Mucosa of descending colon (tissue), 3 donors: ENCODE measurements at regions not wholly inside any gene's neighbourhood (a gene's known extent, or its start where the extent isn't known, plus 50 kb on each side); places are given as distances from the start of the nearest gene placed in this dataset.

Experiments
- ATAC-seq: fragments of 200-7000 bp; cut with Tn5 transposase; one replicate; pipeline ENCODE4 v1.9.1; 2020; ENCODE audit warnings: mild to moderate bottlenecking, moderate library complexity
- DNase-seq, 3 donors: peaks; one replicate each; pipeline ENCODE4 v3.0.0-alpha.2; 2020
- H3K36me3 ChIP-seq: fragments of 200-600 bp; one replicate; pipeline ENCODE4 v1.8.0; 2021; ENCODE audit warnings: low read depth, mild to moderate bottlenecking
- H3K4me1 ChIP-seq: fragments of 200-600 bp; one replicate; pipeline ENCODE4 v1.8.0; 2021; ENCODE audit warnings: low read depth, mild to moderate bottlenecking
- H3K4me3 ChIP-seq: fragments of 200-600 bp; one replicate; pipeline ENCODE4 v1.8.0; 2021; ENCODE audit warnings: mild to moderate bottlenecking
- H3K9me3 ChIP-seq: fragments of 200-600 bp; one replicate; pipeline ENCODE4 v1.8.0; 2021; ENCODE audit warnings: mild to moderate bottlenecking
- intact Hi-C, 2 donors: fragments of 100-400 bp; cut with DNase I in 1 of 2; cut with micrococcal nuclease in 1 of 2; formaldehyde crosslinking; loops; one replicate each; pipeline versions ENCODE4 v1.11.0 to v1.11.1; 2022; cut with DNase I, micrococcal nuclease
- TF ChIP-seq, protein P1 (sequence below): fragments of 200-600 bp; IDR thresholded peaks from one replicate; pipeline ENCODE4 v1.8.0; 2022; ENCODE audit warnings: antibody characterized with exemption, mild to moderate bottlenecking
- donor health status: DM: no; HTN: no; CAD: no; lungs with moderate emphysema.
- donor health status: DM: no; HTN: no; CAD: no.
- donor health status: DM: no; HTN: yes; CAD: no.

- DNase-seq (no peak), ATAC-seq (no peak)
- no peak overlapping the region for H3K4me3 ChIP-seq
- TF ChIP-seq, protein P1, sequence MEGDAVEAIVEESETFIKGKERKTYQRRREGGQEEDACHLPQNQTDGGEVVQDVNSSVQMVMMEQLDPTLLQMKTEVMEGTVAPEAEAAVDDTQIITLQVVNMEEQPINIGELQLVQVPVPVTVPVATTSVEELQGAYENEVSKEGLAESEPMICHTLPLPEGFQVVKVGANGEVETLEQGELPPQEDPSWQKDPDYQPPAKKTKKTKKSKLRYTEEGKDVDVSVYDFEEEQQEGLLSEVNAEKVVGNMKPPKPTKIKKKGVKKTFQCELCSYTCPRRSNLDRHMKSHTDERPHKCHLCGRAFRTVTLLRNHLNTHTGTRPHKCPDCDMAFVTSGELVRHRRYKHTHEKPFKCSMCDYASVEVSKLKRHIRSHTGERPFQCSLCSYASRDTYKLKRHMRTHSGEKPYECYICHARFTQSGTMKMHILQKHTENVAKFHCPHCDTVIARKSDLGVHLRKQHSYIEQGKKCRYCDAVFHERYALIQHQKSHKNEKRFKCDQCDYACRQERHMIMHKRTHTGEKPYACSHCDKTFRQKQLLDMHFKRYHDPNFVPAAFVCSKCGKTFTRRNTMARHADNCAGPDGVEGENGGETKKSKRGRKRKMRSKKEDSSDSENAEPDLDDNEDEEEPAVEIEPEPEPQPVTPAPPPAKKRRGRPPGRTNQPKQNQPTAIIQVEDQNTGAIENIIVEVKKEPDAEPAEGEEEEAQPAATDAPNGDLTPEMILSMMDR: no peak
- H3K4me1 ChIP-seq: no peaks in the 10 kb centered on the region
- intact Hi-C loops: no loop called here
- H3K36me3 ChIP-seq: no peaks in the 10 kb centered on the region
- no peaks in the 10 kb centered on the region for H3K9me3 ChIP-seq
These were observed 130.9 kb upstream of the CASK start for GRCh38 chrX:42054256-42054655.

GRCh38 chrX:42050345-42050744 is 127.0 kb upstream of the CASK start:
- TF ChIP-seq, protein P1: no peak
- DNase-seq: no peak
- intact Hi-C loops: no loop called here
- no peak for ATAC-seq
- Histone ChIP-seq H3K4me1 (no peaks in the 10 kb centered on the region), H3K36me3 (no peaks in the 10 kb centered on the region), H3K4me3 (no peak overlapping the region), H3K9me3 (no peaks in the 10 kb centered on the region)

DNA sequence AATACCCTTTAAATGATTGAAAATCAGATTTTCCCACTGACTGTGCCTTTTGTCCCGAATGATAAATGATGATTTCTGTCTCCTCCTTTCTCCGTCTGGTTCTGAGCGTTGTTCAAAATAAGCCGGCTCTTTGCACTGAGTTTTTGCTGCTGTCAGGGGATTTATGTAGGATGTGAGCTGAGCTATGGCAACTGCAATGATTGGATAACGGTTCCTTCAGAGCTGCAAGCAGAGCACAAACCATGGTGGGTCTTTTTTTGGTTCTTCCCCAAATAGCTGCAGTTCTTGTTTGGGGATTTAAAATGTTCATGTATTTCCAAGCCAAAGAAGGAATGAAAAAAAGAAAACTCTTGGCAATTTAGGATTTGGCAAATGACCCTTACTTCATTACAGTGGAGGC is 124.5 kb upstream of the CASK start:
- intact Hi-C loops: no loop called here
- DNase-seq (no peak), ATAC-seq (no peak)
- Histone ChIP-seq H3K4me1 (no peaks in the 10 kb centered on the region), H3K9me3 (no peaks in the 10 kb centered on the region), H3K4me3 (no peak overlapping the region), H3K36me3 (no peaks in the 10 kb centered on the region)
- TF ChIP-seq, protein P1: no peak

- Histone ChIP-seq H3K4me1 (no peaks in the 10 kb centered on the region), H3K36me3 (no peaks in the 10 kb centered on the region), H3K9me3 (no peaks in the 10 kb centered on the region), H3K4me3 (no peak overlapping the region)
- ATAC-seq: peak; percentile 48
- intact Hi-C loops: no loop called here
- DNase-seq: peak in 1 of 3 donors; percentile 4
- TF ChIP-seq, protein P1: no peak
These were observed 104.8 kb upstream of the CASK start for GRCh38 chrX:42028109-42028508.

DNA sequence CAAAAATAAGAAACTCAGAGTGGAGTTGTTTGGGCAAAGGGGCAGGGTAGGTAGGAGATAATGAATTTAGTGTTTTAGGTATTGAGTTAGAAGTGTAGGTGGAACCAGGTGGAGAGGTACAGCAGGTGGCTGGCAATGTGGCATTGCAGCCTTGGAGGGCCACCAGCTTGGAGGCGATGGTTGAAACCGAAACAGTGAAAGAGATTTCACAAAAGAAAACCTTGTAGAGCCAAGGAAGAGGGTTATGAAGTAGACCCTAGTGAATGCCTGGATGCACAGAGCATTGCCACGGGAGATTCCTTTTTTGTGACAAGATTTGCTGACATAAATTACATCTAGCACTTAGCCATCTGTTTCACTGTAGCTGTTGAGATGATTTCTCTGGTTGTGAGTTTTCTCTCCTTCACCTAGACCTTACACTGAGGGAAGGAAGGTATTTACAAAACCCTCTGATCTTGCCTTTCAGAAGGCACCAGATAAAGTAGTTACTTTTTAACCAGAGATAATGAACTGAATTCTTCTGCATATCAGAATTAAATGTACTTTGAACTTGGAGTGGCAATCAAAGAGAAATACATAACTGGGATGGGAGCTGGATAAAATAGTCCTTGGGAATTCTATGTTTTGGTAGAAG is 104.1 kb upstream of the CASK start:
- DNase-seq (peak in 2 of 3 donors; percentile 11 to 26), ATAC-seq (peak; percentile 88)
- H3K36me3 ChIP-seq: no peaks in the 10 kb centered on the region
- no peaks in the 10 kb centered on the region for H3K4me1 ChIP-seq
- no peaks in the 10 kb centered on the region for H3K9me3 ChIP-seq
- TF ChIP-seq, protein P1: no peak
- no peak overlapping the region for H3K4me3 ChIP-seq
- intact Hi-C loops: no loop called here

DNA sequence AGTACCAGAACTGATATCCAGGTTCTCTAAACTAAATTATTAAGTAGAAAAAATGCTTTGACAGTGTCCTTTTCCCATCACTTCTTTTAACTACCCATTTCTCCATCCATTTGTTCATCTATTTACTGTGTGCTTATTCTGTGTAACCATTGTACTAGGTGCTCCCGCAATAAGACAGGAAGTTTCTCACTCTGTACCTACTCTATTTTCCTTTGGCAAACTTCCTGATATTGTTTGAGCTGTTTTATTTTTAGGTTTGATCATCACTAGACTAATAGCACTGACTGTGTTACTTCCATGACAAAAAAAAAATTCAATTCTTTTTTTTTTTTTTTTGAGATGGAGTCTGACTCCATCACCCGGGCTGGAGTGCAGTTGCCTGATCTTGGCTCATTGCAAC is 102.5 kb upstream of the CASK start:
- Histone ChIP-seq H3K4me3 (no peak overlapping the region), H3K36me3 (no peaks in the 10 kb centered on the region), H3K4me1 (no peaks in the 10 kb centered on the region), H3K9me3 (no peaks in the 10 kb centered on the region)
- intact Hi-C loops: no loop called here
- TF ChIP-seq, protein P1: no peak
- ATAC-seq (peak; percentile 49), DNase-seq (no peak)
